HL-60 (cell line): ENCODE measurements at regions not wholly inside any gene's neighbourhood (a gene's known extent, or its start where the extent isn't known, plus 50 kb on each side); places are given as distances from the start of the nearest gene placed in this dataset.

Experiments used
- DNase-seq, 2 experiments: peaks; one replicate each; pipeline ENCODE4 v3.0.0-alpha.2; 2010 to 2020; ENCODE audit warnings: low read depth in 1 of 2, low spot score in 1 of 2
- H3K27ac ChIP-seq: fragments of 250-450 bp; sonication (Bioruptor Pico); replicated peaks from 2 replicates; pipeline ENCODE4 v1.5.1; 2020; ENCODE audit warnings: mild to moderate bottlenecking, moderate library complexity
- H3K27me3 ChIP-seq: fragments of 250-450 bp; sonication (Bioruptor Pico); 2 replicates; pipeline ENCODE4 v1.5.1; 2021; ENCODE audit warnings: mild to moderate bottlenecking, moderate library complexity; ENCODE audit not compliant: insufficient read depth, poor library complexity, severe bottlenecking
- H3K4me3 ChIP-seq: replicated peaks from 2 replicates; pipeline ENCODE4 v1.5.1; 2011; ENCODE audit warnings: mild to moderate bottlenecking, control low read depth, low read length; ENCODE audit not compliant: insufficient read depth
- GABPA ChIP-seq: IDR thresholded peaks from 2 replicates; pipeline ENCODE4 v1.6.1; 2012; ENCODE audit warnings: low read depth
- POLR2AphosphoS5 ChIP-seq: IDR thresholded peaks from 2 replicates; pipeline ENCODE4 v1.6.1; 2012; ENCODE audit warnings: low read depth
- REST ChIP-seq: IDR thresholded peaks from 2 replicates; pipeline ENCODE4 v1.6.1; 2012; ENCODE audit warnings: low read depth; ENCODE audit not compliant: insufficient replicate concordance
- SPI1 ChIP-seq: IDR thresholded peaks from 2 replicates; pipeline ENCODE4 v1.6.1; 2012; ENCODE audit warnings: low read depth, mild to moderate bottlenecking, borderline replicate concordance
- TF ChIP-seq, protein P1 (sequence below): IDR thresholded peaks from one replicate; pipeline ENCODE4 v1.5.1; 2011; ENCODE audit warnings: low read length, control low read depth, inconsistent platforms; ENCODE audit not compliant: insufficient read depth

- TF ChIP-seq GABPA, result no peak
- TF ChIP-seq, protein P1, sequence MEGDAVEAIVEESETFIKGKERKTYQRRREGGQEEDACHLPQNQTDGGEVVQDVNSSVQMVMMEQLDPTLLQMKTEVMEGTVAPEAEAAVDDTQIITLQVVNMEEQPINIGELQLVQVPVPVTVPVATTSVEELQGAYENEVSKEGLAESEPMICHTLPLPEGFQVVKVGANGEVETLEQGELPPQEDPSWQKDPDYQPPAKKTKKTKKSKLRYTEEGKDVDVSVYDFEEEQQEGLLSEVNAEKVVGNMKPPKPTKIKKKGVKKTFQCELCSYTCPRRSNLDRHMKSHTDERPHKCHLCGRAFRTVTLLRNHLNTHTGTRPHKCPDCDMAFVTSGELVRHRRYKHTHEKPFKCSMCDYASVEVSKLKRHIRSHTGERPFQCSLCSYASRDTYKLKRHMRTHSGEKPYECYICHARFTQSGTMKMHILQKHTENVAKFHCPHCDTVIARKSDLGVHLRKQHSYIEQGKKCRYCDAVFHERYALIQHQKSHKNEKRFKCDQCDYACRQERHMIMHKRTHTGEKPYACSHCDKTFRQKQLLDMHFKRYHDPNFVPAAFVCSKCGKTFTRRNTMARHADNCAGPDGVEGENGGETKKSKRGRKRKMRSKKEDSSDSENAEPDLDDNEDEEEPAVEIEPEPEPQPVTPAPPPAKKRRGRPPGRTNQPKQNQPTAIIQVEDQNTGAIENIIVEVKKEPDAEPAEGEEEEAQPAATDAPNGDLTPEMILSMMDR, result no peak
- TF ChIP-seq REST, result no peak
- TF ChIP-seq POLR2AphosphoS5, result no peak
- no peak for TF ChIP-seq SPI1
- DNase-seq, result no peak
- peaks cover 11% of the 10 kb centered on the region for H3K27me3 ChIP-seq
- H3K27ac ChIP-seq, result no peak overlapping the region
- H3K4me3 ChIP-seq, result no peak overlapping the region
Observed at GRCh38 chr13:40189426-40189825, 477.0 kb downstream of the FOXO1 start.

DNA sequence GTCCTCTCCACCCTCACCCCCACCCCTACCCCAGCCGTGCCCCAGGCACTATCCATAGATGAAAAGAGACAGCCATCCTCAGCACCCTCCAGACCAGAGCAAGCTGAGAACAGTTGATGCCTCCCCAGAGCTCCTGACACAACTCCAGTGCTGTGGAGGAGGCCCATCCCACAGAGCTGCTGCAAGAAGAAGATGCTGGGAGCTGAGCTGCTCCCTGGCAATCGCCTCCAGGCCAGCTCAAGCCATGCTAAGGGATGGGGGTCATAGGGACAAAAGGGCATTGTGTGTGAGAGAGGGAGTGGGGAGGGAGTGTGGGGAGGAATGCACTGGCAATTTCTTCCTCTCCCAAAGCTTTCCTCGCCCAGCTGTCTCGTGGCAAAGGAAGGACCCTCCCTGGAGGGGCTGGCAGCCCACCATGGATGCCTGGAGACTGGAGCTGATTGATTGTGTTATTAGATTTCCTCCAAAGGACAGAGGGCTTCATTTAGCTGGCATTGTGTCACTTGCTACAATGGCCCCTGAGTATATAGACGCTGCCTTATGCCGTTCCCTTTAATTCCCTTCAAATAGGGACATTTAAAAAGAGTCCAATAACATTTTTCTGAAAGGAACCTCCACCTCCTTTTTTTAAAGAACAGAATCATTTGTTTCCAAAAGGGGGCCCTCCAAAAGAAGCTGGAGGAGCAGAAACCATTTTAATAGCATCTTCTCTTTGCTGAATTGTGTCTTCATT lies 476.4 kb downstream of the FOXO1 start:
- no peak overlapping the region for H3K27ac ChIP-seq
- no peak for TF ChIP-seq SPI1
- TF ChIP-seq POLR2AphosphoS5, result no peak
- no peak for TF ChIP-seq REST
- TF ChIP-seq, protein P1, result no peak
- no peak for TF ChIP-seq GABPA

GRCh38 chr13:40190641-40191100 lies 475.8 kb downstream of the FOXO1 start:
- peaks cover 11% of the 10 kb centered on the region for H3K27me3 ChIP-seq

More for the DNA sequence above, 476.4 kb downstream of the FOXO1 start:
- no peak overlapping the region for H3K4me3 ChIP-seq
- DNase-seq, result no peak
- peaks cover 11% of the 10 kb centered on the region for H3K27me3 ChIP-seq

More at GRCh38 chr13:40190641-40191100, 475.8 kb downstream of the FOXO1 start:
- no peak for TF ChIP-seq GABPA
- TF ChIP-seq, protein P1, result no peak
- TF ChIP-seq REST, result no peak
- TF ChIP-seq POLR2AphosphoS5, result no peak
- Histone ChIP-seq H3K4me3 (no peak overlapping the region), H3K27ac (no peak overlapping the region)
- no peak for DNase-seq
